ENCODE measurements at regions not wholly inside any gene's neighbourhood (a gene's known extent, or its start where the extent isn't known, plus 50 kb on each side); places are given as distances from the start of the nearest gene placed in this dataset.

DNA sequence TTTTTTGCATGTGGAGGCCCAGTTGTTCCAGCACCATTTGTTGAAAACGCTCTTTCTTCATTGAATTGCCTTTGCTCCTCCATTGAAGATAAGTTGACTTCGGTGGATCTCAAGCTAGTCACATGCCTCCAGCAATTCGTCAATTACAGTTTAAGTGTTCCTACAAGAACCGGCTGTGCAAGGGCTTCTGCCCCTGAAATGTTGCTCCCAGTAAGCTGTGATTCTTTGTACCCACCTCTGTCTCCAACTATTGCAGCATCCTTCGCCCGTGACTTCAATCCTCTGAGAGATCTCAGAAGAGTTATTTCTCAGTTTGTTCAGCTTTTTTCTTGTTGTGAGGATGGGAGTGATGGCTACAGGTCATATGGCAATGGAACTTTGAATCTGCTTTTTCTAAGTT is 194.2 kb upstream of the B3GAT1 start:
- intact Hi-C loops (cut with micrococcal nuclease; ENCODE audit: unreplicated experiment), result no loop called here
- TF ChIP-seq, protein P1, sequence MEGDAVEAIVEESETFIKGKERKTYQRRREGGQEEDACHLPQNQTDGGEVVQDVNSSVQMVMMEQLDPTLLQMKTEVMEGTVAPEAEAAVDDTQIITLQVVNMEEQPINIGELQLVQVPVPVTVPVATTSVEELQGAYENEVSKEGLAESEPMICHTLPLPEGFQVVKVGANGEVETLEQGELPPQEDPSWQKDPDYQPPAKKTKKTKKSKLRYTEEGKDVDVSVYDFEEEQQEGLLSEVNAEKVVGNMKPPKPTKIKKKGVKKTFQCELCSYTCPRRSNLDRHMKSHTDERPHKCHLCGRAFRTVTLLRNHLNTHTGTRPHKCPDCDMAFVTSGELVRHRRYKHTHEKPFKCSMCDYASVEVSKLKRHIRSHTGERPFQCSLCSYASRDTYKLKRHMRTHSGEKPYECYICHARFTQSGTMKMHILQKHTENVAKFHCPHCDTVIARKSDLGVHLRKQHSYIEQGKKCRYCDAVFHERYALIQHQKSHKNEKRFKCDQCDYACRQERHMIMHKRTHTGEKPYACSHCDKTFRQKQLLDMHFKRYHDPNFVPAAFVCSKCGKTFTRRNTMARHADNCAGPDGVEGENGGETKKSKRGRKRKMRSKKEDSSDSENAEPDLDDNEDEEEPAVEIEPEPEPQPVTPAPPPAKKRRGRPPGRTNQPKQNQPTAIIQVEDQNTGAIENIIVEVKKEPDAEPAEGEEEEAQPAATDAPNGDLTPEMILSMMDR (conservative IDR thresholded peaks at IDR 0.05), result no peak
- no peak for TF ChIP-seq EZH2 (IDR thresholded peaks at IDR 0.05; ENCODE audit: low read depth)
- H3K27me3 ChIP-seq (ENCODE audit: insufficient read depth, low read depth), result peaks cover 79% of the 10 kb centered on the region
- H3K27ac ChIP-seq, result no peak overlapping the region
- H3K4me1 ChIP-seq (replicated peaks; ENCODE audit: insufficient read depth), result no peaks in the 10 kb centered on the region; the same call in 1 of the 2 replicates
- H4K20me1 ChIP-seq (ENCODE audit: insufficient read depth), result no peaks in the 10 kb centered on the region
- H3K4me2 ChIP-seq, result no peak overlapping the region
- no TSS peak for BruUV-seq (replicated peaks)
- H3F3A ChIP-seq (ENCODE audit: insufficient read depth, low read depth), result no peaks in the 10 kb centered on the region
- no peaks in the 10 kb centered on the region for H3K9me2 ChIP-seq (ENCODE audit: insufficient read depth)
- ChIA-PET CTCF (no interaction called here), POLR2A (ENCODE audit: unreplicated experiment) (no interaction called here)
- no peak for DNase-seq
- H3K79me2 ChIP-seq (ENCODE audit: low read depth), result no peaks in the 10 kb centered on the region
- no peaks in the 10 kb centered on the region for H3K9me3 ChIP-seq (ENCODE audit: insufficient read depth, low read depth)
- H2AFZ ChIP-seq, result no peak overlapping the region
- no peak overlapping the region for H3K4me3 ChIP-seq
- no peaks in the 10 kb centered on the region for H3K36me3 ChIP-seq (ENCODE audit: low read depth)

DNA sequence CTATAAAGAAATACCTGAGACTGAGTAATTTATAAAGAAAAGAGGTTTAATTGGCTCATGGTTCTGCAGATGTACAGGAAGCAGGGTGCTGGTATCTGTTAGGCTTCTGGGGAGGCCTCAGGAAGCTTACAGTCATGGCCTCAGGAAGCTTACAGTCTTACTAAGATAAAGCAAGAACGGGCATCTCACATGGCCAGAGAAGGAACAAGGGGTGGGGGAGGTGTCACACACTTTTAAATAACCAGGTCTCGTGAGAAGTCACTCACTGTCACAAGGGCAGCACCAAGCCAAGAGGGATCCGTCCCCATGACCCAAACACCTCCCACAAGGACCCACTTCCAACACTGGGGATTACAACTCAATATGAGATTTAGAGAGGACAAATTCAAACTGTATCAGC is 192.8 kb upstream of the B3GAT1 start:
- Histone ChIP-seq H3K79me2 (ENCODE audit: low read depth) (no peaks in the 10 kb centered on the region), H3F3A (ENCODE audit: insufficient read depth, low read depth) (no peaks in the 10 kb centered on the region), H2AFZ (no peak overlapping the region), H3K27me3 (ENCODE audit: insufficient read depth, low read depth) (peaks cover 76% of the 10 kb centered on the region), H3K9me2 (ENCODE audit: insufficient read depth) (no peaks in the 10 kb centered on the region), H3K4me1 (replicated peaks; ENCODE audit: insufficient read depth) (no peaks in the 10 kb centered on the region; the same call in 1 of the 2 replicates), H3K27ac (no peak overlapping the region), H3K9me3 (ENCODE audit: insufficient read depth, low read depth) (no peaks in the 10 kb centered on the region), H3K36me3 (ENCODE audit: low read depth) (no peaks in the 10 kb centered on the region), H4K20me1 (ENCODE audit: insufficient read depth) (no peaks in the 10 kb centered on the region), H3K4me2 (no peak overlapping the region), H3K4me3 (no peak overlapping the region)
- TF ChIP-seq, protein P1 (conservative IDR thresholded peaks at IDR 0.05), result no peak
- no peak for TF ChIP-seq EZH2 (IDR thresholded peaks at IDR 0.05; ENCODE audit: low read depth)
- POLR2A ChIA-PET (ENCODE audit: unreplicated experiment), result no interaction called here
- CTCF ChIA-PET, result no interaction called here
- intact Hi-C loops (cut with micrococcal nuclease; ENCODE audit: unreplicated experiment), result no loop called here
- BruUV-seq (replicated peaks), result no TSS peak
- DNase-seq, result no peak

DNA sequence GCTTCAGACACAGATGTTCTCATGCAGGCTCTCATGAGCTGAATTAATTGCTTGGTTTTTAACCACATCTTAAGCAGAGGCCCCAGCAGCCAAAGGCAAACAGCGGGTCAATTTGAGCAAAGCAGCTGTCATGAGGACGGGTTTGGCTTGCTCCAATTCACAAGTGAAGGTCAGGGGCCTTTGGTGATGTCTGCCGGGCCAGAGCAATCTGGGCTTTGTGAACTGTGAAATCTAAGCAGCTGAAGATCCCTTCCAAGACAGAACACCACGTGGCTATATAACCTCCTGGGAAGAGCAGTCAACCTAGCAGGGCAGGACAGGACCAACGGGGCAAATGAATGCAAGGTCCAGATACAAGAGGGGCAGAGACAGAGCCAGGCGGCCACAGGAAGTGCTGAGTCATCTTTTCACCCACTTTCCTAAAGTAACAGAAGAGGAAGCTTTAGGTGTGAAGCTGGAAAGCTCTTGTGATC is 187.3 kb upstream of the B3GAT1 start:
- peaks cover 85% of the 10 kb centered on the region for H3K27me3 ChIP-seq (ENCODE audit: insufficient read depth, low read depth)
- H3K9me3 ChIP-seq (ENCODE audit: insufficient read depth, low read depth), result no peaks in the 10 kb centered on the region
- TF ChIP-seq, protein P1 (conservative IDR thresholded peaks at IDR 0.05), result no peak
- no peak for TF ChIP-seq EZH2 (IDR thresholded peaks at IDR 0.05; ENCODE audit: low read depth)
- H3K27ac ChIP-seq, result no peak overlapping the region
- no peaks in the 10 kb centered on the region for H4K20me1 ChIP-seq (ENCODE audit: insufficient read depth)
- no peak overlapping the region for H2AFZ ChIP-seq
- no peaks in the 10 kb centered on the region for H3K79me2 ChIP-seq (ENCODE audit: low read depth)
- H3K4me1 ChIP-seq (replicated peaks; ENCODE audit: insufficient read depth), result no peaks in the 10 kb centered on the region
- H3K4me3 ChIP-seq, result no peak overlapping the region
- no peaks in the 10 kb centered on the region for H3K36me3 ChIP-seq (ENCODE audit: low read depth)
- DNase-seq, result no peak
- BruUV-seq (replicated peaks), result no TSS peak
- ChIA-PET CTCF (no interaction called here), POLR2A (ENCODE audit: unreplicated experiment) (no interaction called here)
- intact Hi-C loops (cut with micrococcal nuclease; ENCODE audit: unreplicated experiment), result no loop called here
- H3F3A ChIP-seq (ENCODE audit: insufficient read depth, low read depth), result no peaks in the 10 kb centered on the region
- H3K9me2 ChIP-seq (ENCODE audit: insufficient read depth), result no peaks in the 10 kb centered on the region
- no peak overlapping the region for H3K4me2 ChIP-seq
